A673 (cell line): ENCODE measurements at regions not wholly inside any gene's neighbourhood (a gene's known extent, or its start where the extent isn't known, plus 50 kb on each side); places are given as distances from the start of the nearest gene placed in this dataset.

Experiments used
- BruUV-seq: library from RNA; stranded (reverse); fragments of 400-500 nt; replicated peaks from 2 replicates; lab custom pipeline; 2021; lab: Mats Ljungman, UMichigan
- CTCF ChIA-PET: fragments of 300-600 bp; sonication (Branson Sonifier 250); formaldehyde crosslinking; loops from one replicate; lab custom pipeline; 2022; ENCODE audit warnings: antibody characterized with exemption; lab: Charles Lee
- POLR2A ChIA-PET: fragments of 300-600 bp; sonication (Branson Sonifier 250); formaldehyde crosslinking; loops from one replicate; lab custom pipeline; 2022; ENCODE audit warnings: antibody characterized with exemption; ENCODE audit not compliant: low non-redundant PET; lab: Charles Lee
- DNase-seq: peaks from one replicate; pipeline ENCODE4 v3.0.0-alpha.2; 2015; ENCODE audit warnings: low spot score
- H3K27ac ChIP-seq: fragments of 200-600 bp; sonication (generic); 2 replicates; pipeline ENCODE4 v1.5.1; 2016; ENCODE audit warnings: mixed run types, low read depth, mild to moderate bottlenecking, mixed read lengths, antibody characterized with exemption, low read length; ENCODE audit not compliant: poor library complexity, severe bottlenecking
- H3K27me3 ChIP-seq: fragments of 200-600 bp; sonication (generic); replicated peaks from 2 replicates; pipeline ENCODE4 v1.6.1; 2017; ENCODE audit warnings: mixed run types, low read depth, mild to moderate bottlenecking, mixed read lengths, antibody characterized with exemption, low read length; ENCODE audit not compliant: insufficient read depth, poor library complexity
- H3K36me3 ChIP-seq: fragments of 200-600 bp; sonication (generic); 2 replicates; pipeline ENCODE4 v1.6.1; 2016; ENCODE audit warnings: mixed run types, mild to moderate bottlenecking, mixed read lengths, antibody characterized with exemption, low read length; ENCODE audit not compliant: insufficient read depth, poor library complexity, severe bottlenecking
- H3K4me1 ChIP-seq: fragments of 200-600 bp; sonication (generic); 2 replicates; pipeline ENCODE4 v1.6.1; 2017; ENCODE audit warnings: mixed run types, mild to moderate bottlenecking, mixed read lengths, antibody characterized with exemption, low read length; ENCODE audit not compliant: insufficient read depth, poor library complexity, severe bottlenecking
- H3K4me3 ChIP-seq: fragments of 200-600 bp; sonication (generic); 2 replicates; pipeline ENCODE4 v1.5.1; 2016; ENCODE audit warnings: low read depth, mixed run types, mild to moderate bottlenecking, mixed read lengths, low read length; ENCODE audit not compliant: poor library complexity, severe bottlenecking
- H3K9me3 ChIP-seq: fragments of 200-600 bp; sonication (generic); 2 replicates; pipeline ENCODE4 v1.6.1; 2016; ENCODE audit warnings: mixed run types, low read depth, mild to moderate bottlenecking, mixed read lengths, antibody characterized with exemption, low read length; ENCODE audit not compliant: poor library complexity, severe bottlenecking
- CTCF ChIP-seq: fragments of 300-800, 200-600 bp; sonication (generic); conservative IDR thresholded peaks from 2 replicates; pipeline ENCODE4 v1.5.1; 2017; ENCODE audit warnings: low read depth, mild to moderate bottlenecking, antibody characterized with exemption, low read length, moderate library complexity, mixed read lengths
- EZH2 ChIP-seq: fragments of 200-600 bp; sonication (generic); IDR thresholded peaks from 2 replicates; pipeline ENCODE4 v1.6.1; 2017; ENCODE audit warnings: borderline replicate concordance, low read depth, mild to moderate bottlenecking, mixed read lengths, antibody characterized with exemption, low read length; ENCODE audit not compliant: poor library complexity, severe bottlenecking
- intact Hi-C: fragments of 100-400 bp; cut with micrococcal nuclease; formaldehyde crosslinking; loops from one replicate; pipeline ENCODE4 v1.10.0; 2022; ENCODE audit not compliant: unreplicated experiment

DNA sequence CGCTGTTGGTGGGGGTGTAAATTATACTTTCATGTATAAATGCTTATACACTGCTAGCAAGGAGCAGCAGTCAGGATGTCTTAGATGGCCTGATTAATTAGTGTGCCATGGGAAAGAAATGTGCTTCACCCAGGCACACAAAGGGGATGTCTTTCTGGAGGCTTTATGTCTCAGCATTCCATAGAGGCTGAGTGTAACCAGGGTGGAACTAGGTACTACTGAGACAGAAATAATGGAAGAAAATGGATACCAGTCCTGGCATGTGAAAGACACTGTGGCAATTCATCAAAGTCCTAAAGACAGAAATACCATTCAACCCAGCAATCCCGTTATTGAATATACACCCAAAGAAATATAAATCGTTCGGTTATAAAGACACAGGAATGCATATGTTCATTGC lies 52.5 kb downstream of the PF4 start:
- DNase-seq: no peak
- no peaks in the 10 kb centered on the region for H3K4me1 ChIP-seq
- CTCF ChIA-PET: interaction anchor here (0.6 kb wide), 1 partner anchor 15 kb away, joined by 6 read pairs; no protein-coding TSS in a partner anchor
- H3K27ac ChIP-seq: no peak overlapping the region
- H3K4me3 ChIP-seq: no peak overlapping the region
- intact Hi-C loops: loop anchor here (10.0 kb wide), 1 partner anchor 334 kb away; no protein-coding TSS in a partner anchor
- no peaks in the 10 kb centered on the region for H3K9me3 ChIP-seq
- no TSS peak for BruUV-seq
- TF ChIP-seq EZH2 (no peak), CTCF (no peak)
- POLR2A ChIA-PET: no interaction called here
- no peaks in the 10 kb centered on the region for H3K27me3 ChIP-seq
- no peaks in the 10 kb centered on the region for H3K36me3 ChIP-seq

DNA sequence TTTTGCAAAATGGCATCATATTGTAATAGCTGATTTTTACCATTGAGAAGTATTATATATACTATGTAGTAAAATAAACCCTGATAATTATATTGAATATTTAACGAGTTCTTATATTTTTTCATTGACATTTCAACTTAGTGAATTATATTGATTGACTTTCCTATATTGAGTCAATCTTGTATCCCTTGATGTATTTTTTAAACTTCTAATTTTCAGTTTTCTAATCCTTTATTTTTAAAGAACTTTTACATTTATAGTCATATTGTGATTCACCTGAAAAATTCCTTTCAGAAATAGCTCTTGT lies 54.4 kb downstream of the CXCL1 start:
- Histone ChIP-seq H3K27me3 (no peaks in the 10 kb centered on the region), H3K4me1 (no peaks in the 10 kb centered on the region), H3K4me3 (no peak overlapping the region), H3K9me3 (no peaks in the 10 kb centered on the region), H3K36me3 (no peaks in the 10 kb centered on the region), H3K27ac (no peak overlapping the region)
- CTCF ChIA-PET: no interaction called here
- no peak for TF ChIP-seq EZH2
- no peak for TF ChIP-seq CTCF
- no peak for DNase-seq
- POLR2A ChIA-PET: no interaction called here
- intact Hi-C loops: loop anchor here (2.0 to 10.0 kb wide), 3 partner anchors 191 to 329 kb away; no protein-coding TSS in a partner anchor
- BruUV-seq: no TSS peak

GRCh38 chr4:73922766-73923630 lies 53.8 kb downstream of the CXCL1 start:
- intact Hi-C loops: loop anchor here (2.0 to 10.0 kb wide), 3 partner anchors 191 to 328 kb away; no protein-coding TSS in a partner anchor
- no peak overlapping the region for H3K27ac ChIP-seq
- CTCF ChIA-PET: no interaction called here

More at GRCh38 chr4:73922766-73923630, 53.8 kb downstream of the CXCL1 start:
- peak; percentile 27 for DNase-seq
- H3K9me3 ChIP-seq: no peaks in the 10 kb centered on the region
- H3K27me3 ChIP-seq: no peaks in the 10 kb centered on the region
- POLR2A ChIA-PET: no interaction called here
- H3K4me3 ChIP-seq: no peak overlapping the region
- H3K4me1 ChIP-seq: no peaks in the 10 kb centered on the region
- BruUV-seq: no TSS peak
- H3K36me3 ChIP-seq: no peaks in the 10 kb centered on the region
- TF ChIP-seq CTCF (peak; percentile 47; the same call in 1 of the 2 replicates), EZH2 (no peak)
